ENCODE measurements at regions not wholly inside any gene's neighbourhood (a gene's known extent, or its start where the extent isn't known, plus 50 kb on each side); places are given as distances from the start of the nearest gene placed in this dataset.
"Not testable (repeated sequence)": the region's sequence is repeated elsewhere in the genome, so short reads cannot be mapped to it uniquely, and the experiment has no call there.

GRCh38 chr11:37841016-37841415 is 1243.0 kb upstream of the RAG2 start:
- no peak for DNase-seq

GRCh38 chr11:37840345-37840744 is 1242.3 kb upstream of the RAG2 start:
- DNase-seq, result not testable (repeated sequence)

GRCh38 chr11:37830529-37830928 is 1232.5 kb upstream of the RAG2 start:
- DNase-seq, result no peak

- DNase-seq, result no peak
Measured at GRCh38 chr11:37817727-37818270, 1219.8 kb upstream of the RAG2 start.

- DNase-seq, result no peak
Measured at GRCh38 chr11:37812281-37812880, 1214.3 kb upstream of the RAG2 start.

GRCh38 chr11:37811349-37811748 is 1213.3 kb upstream of the RAG2 start:
- no peak for DNase-seq

GRCh38 chr11:37804666-37805065 is 1206.6 kb upstream of the RAG2 start:
- DNase-seq, result no peak

GRCh38 chr11:37788141-37788877 is 1190.3 kb upstream of the RAG2 start:
- DNase-seq, result no peak

GRCh38 chr11:37786214-37786755 is 1188.2 kb upstream of the RAG2 start:
- DNase-seq, result no peak

GRCh38 chr11:37774441-37774840 is 1176.4 kb upstream of the RAG2 start:
- no peak for DNase-seq

- DNase-seq, result no peak
Measured at GRCh38 chr11:37770145-37770544, 1172.1 kb upstream of the RAG2 start.

GRCh38 chr11:37762079-37762478 is 1164.0 kb upstream of the RAG2 start:
- DNase-seq, result no peak

GRCh38 chr11:37755521-37755920 is 1157.5 kb upstream of the RAG2 start:
- DNase-seq, result no peak

- no peak for DNase-seq
Measured at GRCh38 chr11:37748641-37749040, 1150.6 kb upstream of the RAG2 start.

- no peak for DNase-seq
Measured at GRCh38 chr11:37747121-37747520, 1149.1 kb upstream of the RAG2 start.

GRCh38 chr11:37727371-37727770 is 1129.3 kb upstream of the RAG2 start:
- no peak for DNase-seq

- no peak for DNase-seq
Measured at GRCh38 chr11:37724315-37724714, 1126.3 kb upstream of the RAG2 start.

- DNase-seq, result no peak
Measured at GRCh38 chr11:37721485-37721884, 1123.4 kb upstream of the RAG2 start.

- no peak for DNase-seq
Measured at GRCh38 chr11:37718431-37718999, 1120.5 kb upstream of the RAG2 start.

GRCh38 chr11:37712251-37712650 is 1114.2 kb upstream of the RAG2 start:
- DNase-seq, result no peak

GRCh38 chr11:37710031-37710430 is 1112.0 kb upstream of the RAG2 start:
- no peak for DNase-seq

GRCh38 chr11:37704791-37705190 is 1106.8 kb upstream of the RAG2 start:
- DNase-seq, result no peak

GRCh38 chr11:37699644-37700043 is 1101.6 kb upstream of the RAG2 start:
- DNase-seq, result no peak

GRCh38 chr11:37695283-37695682 is 1097.2 kb upstream of the RAG2 start:
- no peak for DNase-seq
